ENCODE measurements at regions not wholly inside any gene's neighbourhood (a gene's known extent, or its start where the extent isn't known, plus 50 kb on each side); places are given as distances from the start of the nearest gene placed in this dataset.
"Not testable (repeated sequence)": the region's sequence is repeated elsewhere in the genome, so short reads cannot be mapped to it uniquely, and the experiment has no call there.

GRCh38 chr9:135305546-135306180 is 173.9 kb upstream of the PPP1R26 start:
- H3K4me1 ChIP-seq, result no peaks in the 10 kb centered on the region
- no peak overlapping the region for H3K27ac ChIP-seq
- H3K4me3 ChIP-seq, result no peak overlapping the region
- DNase-seq, result no peak
- intact Hi-C loops (cut with DNase I), result no loop called here
- H3K27me3 ChIP-seq, result peaks cover 0 to 80% (median 55%) of the 10 kb centered on the region in 7 donors
- 65 to 68% methylated on average over 12 of the region's 12 CpGs for WGBS, 2 donors
- no peak for TF ChIP-seq CTCF (IDR thresholded peaks at IDR 0.05)
- H3K9me3 ChIP-seq, result no peaks in the 10 kb centered on the region
- no peak for ATAC-seq
- no peaks in the 10 kb centered on the region for H3K36me3 ChIP-seq

DNA sequence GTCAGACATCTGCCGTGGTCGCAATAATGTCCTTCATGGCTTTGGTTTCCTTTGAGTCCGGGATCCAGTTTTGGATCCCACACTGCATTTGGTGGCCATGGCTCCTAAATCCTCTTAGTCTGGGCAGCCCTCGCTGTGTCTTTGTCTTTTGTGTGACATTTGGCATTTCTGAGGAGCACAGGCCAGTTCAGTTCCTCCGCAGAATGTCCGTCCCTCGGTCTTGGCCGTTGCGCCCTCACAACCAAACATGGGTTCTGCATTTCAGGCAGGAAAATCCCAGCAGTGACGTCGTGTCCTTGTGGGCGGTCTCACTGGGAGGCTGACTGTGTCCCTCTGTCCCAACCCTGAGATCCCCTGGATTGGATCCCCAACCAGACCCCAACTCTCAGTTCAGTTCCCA is 172.9 kb upstream of the PPP1R26 start:
- peaks cover 0 to 70% (median 44%) of the 10 kb centered on the region in 7 donors for H3K27me3 ChIP-seq
- WGBS, 2 donors, result 78 to 85% methylated on average over 12 of the region's 12 CpGs
- ATAC-seq, result no peak
- intact Hi-C loops (cut with DNase I), result no loop called here
- no peak for TF ChIP-seq CTCF (IDR thresholded peaks at IDR 0.05)
- no peaks in the 10 kb centered on the region for H3K36me3 ChIP-seq
- peaks cover 0 to 8% (median under 1%) of the 10 kb centered on the region in 11 donors for H3K9me3 ChIP-seq
- H3K4me3 ChIP-seq, result no peak overlapping the region
- no peaks in the 10 kb centered on the region for H3K4me1 ChIP-seq
- no peak overlapping the region for H3K27ac ChIP-seq
- no peak for DNase-seq

GRCh38 chr9:135307300-135307699 is 172.3 kb upstream of the PPP1R26 start:
- ATAC-seq (no peak), DNase-seq (no peak)
- no peak for TF ChIP-seq CTCF (IDR thresholded peaks at IDR 0.05)
- H3K36me3 ChIP-seq, result no peaks in the 10 kb centered on the region
- 75 to 77% methylated on average over 8 of the region's 8 CpGs for whole genome bisulfite sequencing, 2 donors
- no peak overlapping the region for H3K4me3 ChIP-seq
- intact Hi-C loops (cut with DNase I), result no loop called here
- H3K4me1 ChIP-seq, result no peaks in the 10 kb centered on the region
- peaks cover 0 to 64% (median 40%) of the 10 kb centered on the region in 7 donors for H3K27me3 ChIP-seq
- H3K27ac ChIP-seq, result no peak overlapping the region
- peaks cover 0 to 14% (median 6%) of the 10 kb centered on the region in 11 donors for H3K9me3 ChIP-seq

DNA sequence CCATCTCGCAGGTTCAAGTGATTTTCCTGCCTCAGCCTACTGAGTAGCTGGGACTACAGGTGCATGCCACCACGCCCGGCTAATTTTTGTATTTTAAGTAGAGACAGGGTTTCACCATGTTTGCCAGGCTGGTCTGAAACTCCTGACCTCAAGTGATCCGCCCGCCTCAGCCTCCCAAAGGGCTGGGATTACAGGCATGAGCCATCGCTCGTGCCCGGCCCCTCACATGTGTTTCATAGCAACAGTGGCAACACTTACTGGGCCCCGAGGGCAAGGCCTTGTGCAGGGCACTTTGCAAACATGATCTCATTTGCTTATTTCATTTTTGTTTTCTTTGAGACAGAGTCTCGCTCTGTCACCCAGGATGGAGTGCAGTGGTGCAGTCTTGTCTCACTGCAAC is 171.7 kb upstream of the PPP1R26 start:
- Histone ChIP-seq H3K9me3 (peaks cover 0 to 20% (median 8%) of the 10 kb centered on the region in 11 donors), H3K27me3 (peaks cover 0 to 61% (median 39%) of the 10 kb centered on the region in 7 donors)
- DNase-seq; H3K4me1 ChIP-seq; H3K27ac ChIP-seq; ATAC-seq; H3K36me3 ChIP-seq; H3K4me3 ChIP-seq; intact Hi-C loops (cut with DNase I): not testable (repeated sequence)
- WGBS, 2 donors, result 83 to 88% methylated on average over 10 of the region's 10 CpGs

All from heart right ventricle (tissue), 16 donors.